Testis (tissue), 2 donors: ENCODE measurements at regions not wholly inside any gene's neighbourhood (a gene's known extent, or its start where the extent isn't known, plus 50 kb on each side); places are given as distances from the start of the nearest gene placed in this dataset.

Experiments used
- DNase-seq: peaks from one replicate; pipeline ENCODE4 v3.0.0-alpha.2; 2019
- H3K27ac ChIP-seq, 2 donors: fragments of 200-600 bp; sonication (generic); one replicate each; pipeline ENCODE4 v1.5.1; 2019
- H3K27me3 ChIP-seq: fragments of 200-600 bp; sonication (generic); one replicate; pipeline ENCODE4 v1.5.1; 2019
- H3K36me3 ChIP-seq: fragments of 200-600 bp; sonication (generic); one replicate; pipeline ENCODE4 v1.5.1; 2017; ENCODE audit warnings: low read depth; ENCODE audit errors: missing control alignments
- H3K4me1 ChIP-seq: fragments of 200-600 bp; sonication (generic); one replicate; pipeline ENCODE4 v1.5.1; 2019
- H3K4me3 ChIP-seq, 2 donors: fragments of 200-600 bp; sonication (generic); one replicate each; pipeline ENCODE4 v1.5.1; 2017 to 2019
- H3K9me3 ChIP-seq: fragments of 200-600 bp; sonication (generic); one replicate; pipeline ENCODE4 v1.5.1; 2017
- POLR2A ChIP-seq: fragments of 450-650 bp; IDR thresholded peaks from one replicate; pipeline ENCODE4 v1.6.1; 2017; ENCODE audit warnings: antibody characterized with exemption, mild to moderate bottlenecking, moderate library complexity
- WGBS, 2 donors: methylation state at CpG; one replicate each; pipeline ENCODE4 v1.1.5; 2018; 5-methylcytosine and 5-hydroxymethylcytosine counted together
- intact Hi-C: fragments of 100-400 bp; cut with DNase I; formaldehyde crosslinking; loops from one replicate; pipeline ENCODE4 v1.15.1; 2023; ENCODE audit warnings: low total_unique reads
- TF ChIP-seq, protein P1 (sequence below), 3 experiments: fragments of 450-650 bp in 2 of 3; fragments of 200-600 bp in 1 of 3; sonication (generic) in 1 of 3; IDR thresholded peaks; one replicate each; pipeline ENCODE4 v1.5.1; 2016 to 2019; ENCODE audit warnings: antibody characterized with exemption in 3 of 3, mild to moderate bottlenecking in 2 of 3, moderate library complexity in 1 of 3

DNA sequence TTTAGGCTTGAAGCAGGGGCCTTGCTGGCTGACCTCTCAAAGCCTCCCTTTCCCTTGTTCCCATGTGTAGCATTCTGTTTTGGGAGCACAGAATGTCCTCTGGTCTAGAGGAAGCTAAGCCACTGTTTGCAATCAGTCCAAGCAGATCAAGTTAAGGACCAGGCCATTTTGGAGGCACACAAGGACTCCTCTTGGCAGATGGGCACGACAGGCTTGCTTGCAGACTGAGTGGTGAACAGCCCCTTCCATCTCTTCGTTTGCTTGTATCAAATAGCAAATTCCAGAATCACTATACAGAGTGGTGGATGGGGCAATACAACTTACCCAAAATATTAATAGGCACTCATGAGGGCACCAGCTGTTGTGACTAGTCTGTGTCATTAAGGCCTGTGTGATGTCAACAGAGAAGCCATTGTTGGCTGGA, 215.5 kb upstream of the SERP2 start:
- no peak for DNase-seq
- Histone ChIP-seq H3K36me3 (no peaks in the 10 kb centered on the region), H3K4me1 (peaks cover 22% of the 10 kb centered on the region), H3K27me3 (no peaks in the 10 kb centered on the region), H3K4me3 (no peak overlapping the region), H3K9me3 (no peaks in the 10 kb centered on the region), H3K27ac (peak overlapping the region in 1 of 2 donors; percentile 74)
- intact Hi-C loops = no loop called here
- 39% methylated on average over 2 of the region's 2 CpGs for WGBS, 2 donors
- TF ChIP-seq POLR2A = no peak
- TF ChIP-seq, protein P1, sequence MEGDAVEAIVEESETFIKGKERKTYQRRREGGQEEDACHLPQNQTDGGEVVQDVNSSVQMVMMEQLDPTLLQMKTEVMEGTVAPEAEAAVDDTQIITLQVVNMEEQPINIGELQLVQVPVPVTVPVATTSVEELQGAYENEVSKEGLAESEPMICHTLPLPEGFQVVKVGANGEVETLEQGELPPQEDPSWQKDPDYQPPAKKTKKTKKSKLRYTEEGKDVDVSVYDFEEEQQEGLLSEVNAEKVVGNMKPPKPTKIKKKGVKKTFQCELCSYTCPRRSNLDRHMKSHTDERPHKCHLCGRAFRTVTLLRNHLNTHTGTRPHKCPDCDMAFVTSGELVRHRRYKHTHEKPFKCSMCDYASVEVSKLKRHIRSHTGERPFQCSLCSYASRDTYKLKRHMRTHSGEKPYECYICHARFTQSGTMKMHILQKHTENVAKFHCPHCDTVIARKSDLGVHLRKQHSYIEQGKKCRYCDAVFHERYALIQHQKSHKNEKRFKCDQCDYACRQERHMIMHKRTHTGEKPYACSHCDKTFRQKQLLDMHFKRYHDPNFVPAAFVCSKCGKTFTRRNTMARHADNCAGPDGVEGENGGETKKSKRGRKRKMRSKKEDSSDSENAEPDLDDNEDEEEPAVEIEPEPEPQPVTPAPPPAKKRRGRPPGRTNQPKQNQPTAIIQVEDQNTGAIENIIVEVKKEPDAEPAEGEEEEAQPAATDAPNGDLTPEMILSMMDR (IDR thresholded peaks at IDR 0.05) = no peak

DNA sequence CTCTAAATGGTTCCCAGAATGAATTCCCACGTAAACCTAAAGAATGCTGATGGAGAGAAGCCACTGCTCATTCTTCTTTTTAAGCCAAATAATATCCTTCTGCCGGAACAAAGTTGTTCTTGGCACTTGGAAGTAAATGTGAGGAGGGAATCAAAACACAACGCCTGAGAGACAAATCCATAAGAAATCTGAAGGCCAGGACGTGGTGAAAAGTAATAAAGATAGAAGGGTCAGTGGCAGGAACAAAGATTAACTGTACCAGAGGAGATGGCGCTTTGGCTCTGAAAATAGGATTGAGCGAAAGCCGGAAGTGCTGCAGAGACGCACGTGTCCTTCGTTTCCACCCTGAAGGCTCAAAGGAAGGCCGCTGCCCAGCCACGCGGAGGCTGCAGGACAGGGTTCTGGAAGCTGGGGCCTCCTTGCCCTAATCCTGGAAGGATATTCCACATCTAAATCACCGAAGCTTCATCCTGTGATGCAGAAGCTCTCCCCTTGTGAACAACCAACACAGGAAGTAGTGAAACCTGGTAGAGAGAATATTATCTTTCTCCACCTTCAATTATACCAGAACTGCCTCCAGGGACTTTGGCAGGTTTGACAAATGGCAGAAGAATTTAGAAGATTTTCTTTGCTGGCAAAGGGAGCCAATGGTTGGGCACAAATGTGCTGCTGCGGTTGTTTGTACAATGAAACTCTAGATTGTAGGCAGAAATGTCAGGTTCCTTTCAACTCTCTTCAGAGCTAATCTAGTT, 214.6 kb upstream of the SERP2 start:
- TF ChIP-seq, protein P1 (IDR thresholded peaks at IDR 0.05) = no peak
- no peak for TF ChIP-seq POLR2A
- Histone ChIP-seq H3K27me3 (no peaks in the 10 kb centered on the region), H3K36me3 (no peaks in the 10 kb centered on the region), H3K27ac (peak overlapping the region; percentile 39 to 74), H3K4me3 (no peak overlapping the region), H3K4me1 (peaks cover 18% of the 10 kb centered on the region), H3K9me3 (no peaks in the 10 kb centered on the region)
- no peak for DNase-seq
- 34 to 63% methylated on average over 15 of the region's 15 CpGs for WGBS, 2 donors
- intact Hi-C loops = no loop called here

DNA sequence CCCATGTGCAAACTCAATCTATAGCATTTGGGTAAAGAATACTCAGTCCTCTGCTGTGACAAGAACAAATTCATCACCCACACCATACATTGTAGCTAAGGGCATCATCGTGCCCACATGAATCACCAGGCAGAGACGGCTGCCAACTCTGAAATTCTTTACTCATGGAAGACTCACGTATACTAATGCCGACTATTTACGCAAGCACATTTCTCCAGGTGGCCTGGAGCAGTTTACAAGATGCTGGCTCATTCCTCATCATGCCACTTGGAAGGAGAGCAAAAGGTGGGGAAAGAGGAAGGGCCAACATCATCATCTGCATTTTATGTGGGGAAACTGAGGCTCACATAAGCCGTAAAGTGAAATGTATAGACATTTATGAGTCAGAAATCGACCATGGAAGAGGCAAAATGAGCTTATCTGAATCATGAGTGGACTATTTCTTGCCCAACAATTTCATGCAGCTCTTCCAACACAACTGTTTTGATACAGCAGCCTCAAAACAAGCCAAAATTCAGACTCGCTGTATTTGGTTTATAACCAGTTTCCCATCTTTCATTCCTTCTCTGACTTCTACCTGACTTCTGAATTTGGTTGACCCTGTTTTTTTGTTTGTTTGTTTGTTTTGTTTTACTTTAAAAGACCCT, 213.9 kb upstream of the SERP2 start:
- intact Hi-C loops = no loop called here
- Histone ChIP-seq H3K27ac (peak overlapping the region in 1 of 2 donors; percentile 74), H3K9me3 (no peaks in the 10 kb centered on the region), H3K27me3 (no peaks in the 10 kb centered on the region), H3K4me1 (peaks cover 18% of the 10 kb centered on the region), H3K4me3 (no peak overlapping the region), H3K36me3 (no peaks in the 10 kb centered on the region)
- TF ChIP-seq, protein P1 (IDR thresholded peaks at IDR 0.05) = no peak
- TF ChIP-seq POLR2A = no peak
- DNase-seq = no peak
- WGBS, 2 donors = 82 to 85% methylated on average over 8 of the region's 8 CpGs

DNA sequence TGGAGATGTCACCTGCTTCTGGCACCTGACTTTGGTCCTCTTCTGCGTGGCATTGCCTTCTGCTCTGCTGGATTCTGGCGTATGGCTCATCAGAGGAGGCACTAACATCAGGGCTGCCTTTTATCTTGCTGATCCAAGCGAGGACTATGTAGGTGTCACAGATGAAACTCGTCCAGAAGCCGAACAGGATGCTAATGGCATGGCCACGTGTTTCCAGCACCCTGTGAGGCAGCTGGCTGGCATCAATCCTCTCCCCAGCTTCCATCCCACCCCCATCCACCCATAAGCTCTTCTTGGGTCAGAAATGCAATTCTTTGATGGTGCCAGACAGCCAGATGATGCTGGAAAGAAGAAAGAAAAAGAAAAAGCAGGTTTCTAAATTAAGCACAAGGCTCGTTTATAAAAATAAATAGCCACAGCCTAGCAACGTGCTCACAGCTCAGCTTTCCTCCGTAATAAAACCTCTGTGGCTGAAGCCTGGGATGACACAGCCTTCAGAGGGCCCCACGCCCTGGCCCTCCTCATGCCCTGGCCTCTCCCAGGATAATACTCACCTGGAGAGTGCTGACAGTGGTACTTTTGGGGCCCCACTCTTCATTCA, 212.9 kb upstream of the SERP2 start:
- TF ChIP-seq, protein P1 (IDR thresholded peaks at IDR 0.05) = no peak
- TF ChIP-seq POLR2A = no peak
- H3K4me1 ChIP-seq = peaks cover 14% of the 10 kb centered on the region
- H3K36me3 ChIP-seq = no peaks in the 10 kb centered on the region
- 66 to 71% methylated on average over 10 of the region's 10 CpGs for WGBS, 2 donors
- no peak for DNase-seq
- H3K27ac ChIP-seq = no peak overlapping the region
- intact Hi-C loops = no loop called here
- H3K4me3 ChIP-seq = no peak overlapping the region
- no peaks in the 10 kb centered on the region for H3K27me3 ChIP-seq
- H3K9me3 ChIP-seq = no peaks in the 10 kb centered on the region
